H1 (cell line): ENCODE measurements at regions not wholly inside any gene's neighbourhood (a gene's known extent, or its start where the extent isn't known, plus 50 kb on each side); places are given as distances from the start of the nearest gene placed in this dataset.

ENCODE experiments used
- CTCF ChIA-PET: fragments of 300-600 bp; sonication (Branson Sonifier 250); formaldehyde crosslinking; loops from one replicate; lab custom pipeline; 2021; ENCODE audit not compliant: partially characterized antibody; lab: Charles Lee
- POLR2A ChIA-PET: fragments of 300-600 bp; sonication (Branson Sonifier 250); formaldehyde crosslinking; loops from one replicate; lab custom pipeline; 2021; ENCODE audit warnings: inconsistent platforms; ENCODE audit not compliant: partially characterized antibody; lab: Charles Lee
- DNase-seq, 2 experiments: peaks; one replicate each; pipeline versions ENCODE4 v3.0.0 to v3.0.0-alpha.2; 2010 to 2022; ENCODE audit warnings: low spot score in 2 of 2, low read depth in 1 of 2, mixed read lengths in 1 of 2
- FAIRE-seq: peaks from 2 replicates; lab custom pipeline; 2011; peaks lifted over from hg19 to GRCh38; lab: Jason Lieb, UNC
- H2AFZ ChIP-seq: 2 replicates; pipeline ENCODE4 v1.8.1; 2012; ENCODE audit warnings: low read length, inconsistent platforms
- H2AK5ac ChIP-seq: 2 replicates; pipeline ENCODE4 v1.6.1; 2013; ENCODE audit warnings: low read depth, low read length
- H2BK120ac ChIP-seq: replicated peaks from 2 replicates; pipeline ENCODE3; 2013; ENCODE audit warnings: low read depth, low read length, inconsistent platforms
- H2BK12ac ChIP-seq: 2 replicates; pipeline ENCODE4 v1.6.1; 2013; ENCODE audit warnings: low read depth, low read length
- H2BK15ac ChIP-seq: 2 replicates; pipeline ENCODE4 v1.6.1; 2013; ENCODE audit warnings: low read length
- H2BK20ac ChIP-seq: 2 replicates; pipeline ENCODE4 v1.6.1; 2013; ENCODE audit warnings: low read length
- H2BK5ac ChIP-seq: 2 replicates; pipeline ENCODE4 v1.6.1; 2013; ENCODE audit warnings: low read depth, low read length
- H3K14ac ChIP-seq: 2 replicates; pipeline ENCODE4 v1.6.1; 2013; ENCODE audit warnings: inconsistent platforms; ENCODE audit not compliant: insufficient read length
- H3K18ac ChIP-seq: 2 replicates; pipeline ENCODE4 v1.6.1; 2013; ENCODE audit warnings: low read length; ENCODE audit errors: extremely low read depth
- H3K23ac ChIP-seq: 2 replicates; pipeline ENCODE4 v1.6.1; 2013; ENCODE audit warnings: inconsistent platforms; ENCODE audit not compliant: insufficient read length
- H3K23me2 ChIP-seq: 2 replicates; pipeline ENCODE4 v1.6.1; 2013; ENCODE audit warnings: low read depth, low read length
- H3K27ac ChIP-seq: 2 replicates; pipeline ENCODE4 v1.6.1; 2011; ENCODE audit warnings: low read depth, low read length, inconsistent platforms
- H3K27me3 ChIP-seq, 4 experiments: replicated peaks in 1 of 4; 1 replicate in 1 of 4; 2 replicates in 3 of 4; pipeline versions ENCODE4 v1.6.1 to v1.8.1; 2011 to 2013; ENCODE audit warnings: low read length in 3 of 4, mild to moderate bottlenecking in 3 of 4, inconsistent platforms in 2 of 4, mixed read lengths in 2 of 4, moderate library complexity in 1 of 4; ENCODE audit not compliant: control insufficient read depth in 3 of 4, insufficient read depth in 3 of 4; ENCODE audit errors: extremely low read depth in 1 of 4
- H3K36me3 ChIP-seq, 4 experiments: 2 replicates each; pipeline versions ENCODE4 v1.6.1 to v1.8.1; 2011 to 2013; ENCODE audit warnings: mild to moderate bottlenecking in 4 of 4, low read length in 3 of 4, moderate library complexity in 2 of 4, control low read depth in 1 of 4, inconsistent platforms in 1 of 4; ENCODE audit not compliant: insufficient read depth in 4 of 4, control insufficient read depth in 2 of 4
- H3K4ac ChIP-seq: replicated peaks from 2 replicates; pipeline ENCODE3; 2013; ENCODE audit warnings: low read length, low read depth, mixed read lengths, inconsistent platforms; ENCODE audit not compliant: insufficient read length
- H3K4me1 ChIP-seq, 4 experiments: replicated peaks in 1 of 4; 1 replicate in 1 of 4; 2 replicates in 3 of 4; pipeline versions ENCODE4 v1.6.1 to v1.8.1; 2011 to 2013; ENCODE audit warnings: low read length in 3 of 4, inconsistent platforms in 2 of 4, mixed read lengths in 1 of 4; ENCODE audit not compliant: insufficient read depth in 4 of 4, control insufficient read depth in 3 of 4
- H3K4me2 ChIP-seq, 2 experiments: 2 replicates each; pipeline versions ENCODE4 v1.6.1 to v1.8.1; 2011 to 2013; ENCODE audit warnings: low read depth in 2 of 2, low read length in 2 of 2, control low read depth in 1 of 2, inconsistent platforms in 1 of 2, mild to moderate bottlenecking in 1 of 2; ENCODE audit not compliant: insufficient read depth in 1 of 2
- H3K4me3 ChIP-seq, 4 experiments: fragments of 200-600, 300-600 bp in 1 of 4; sonication (generic), shearing (Covaris generic), sonication (Bioruptor Twin) in 1 of 4; 2 replicates each; pipeline versions ENCODE4 v1.5.1 to v1.8.1; 2011 to 2016; ENCODE audit warnings: low read length in 4 of 4, low read depth in 3 of 4, control low read depth in 2 of 4, inconsistent platforms in 2 of 4, mild to moderate bottlenecking in 2 of 4, mixed read lengths in 1 of 4, moderate library complexity in 1 of 4; ENCODE audit not compliant: insufficient read depth in 2 of 4; ENCODE audit errors: extremely low read depth in 1 of 4
- H3K56ac ChIP-seq: replicated peaks from 2 replicates; pipeline ENCODE3; 2013; ENCODE audit warnings: low read depth, mild to moderate bottlenecking, mixed read lengths, low read length, inconsistent platforms; ENCODE audit not compliant: insufficient read length
- H3K79me1 ChIP-seq: 2 replicates; pipeline ENCODE4 v1.6.1; 2013; ENCODE audit warnings: low read depth, low read length, control low read depth
- H3K79me2 ChIP-seq, 2 experiments: 2 replicates each; pipeline versions ENCODE4 v1.6.1 to v1.8.1; 2012 to 2013; ENCODE audit warnings: low read length in 2 of 2, mild to moderate bottlenecking in 2 of 2, inconsistent platforms in 1 of 2; ENCODE audit not compliant: insufficient read depth in 2 of 2, control insufficient read depth in 1 of 2
- H3K9ac ChIP-seq, 4 experiments: replicated peaks in 1 of 4; 1 replicate in 1 of 4; 2 replicates in 3 of 4; pipeline versions ENCODE4 v1.6.1 to v1.8.1; 2011 to 2013; ENCODE audit warnings: low read depth in 3 of 4, low read length in 3 of 4, control low read depth in 2 of 4, mild to moderate bottlenecking in 2 of 4, moderate library complexity in 2 of 4, inconsistent platforms in 1 of 4; ENCODE audit errors: extremely low read depth in 1 of 4
- H3K9me3 ChIP-seq, 2 experiments: 2 replicates each; pipeline versions ENCODE4 v1.6.1 to v1.8.1; 2012 to 2013; ENCODE audit warnings: mild to moderate bottlenecking in 2 of 2, moderate library complexity in 2 of 2, control low read depth in 1 of 2, inconsistent platforms in 1 of 2, low read depth in 1 of 2, low read length in 1 of 2, mixed read lengths in 1 of 2; ENCODE audit not compliant: insufficient read depth in 2 of 2
- H4K20me1 ChIP-seq, 2 experiments: replicated peaks in 1 of 2; 2 replicates each; pipeline versions ENCODE3 to v1.8.1; 2011 to 2013; ENCODE audit warnings: inconsistent platforms in 2 of 2, low read length in 2 of 2, mild to moderate bottlenecking in 1 of 2; ENCODE audit not compliant: insufficient read depth in 2 of 2, control insufficient read depth in 1 of 2
- H4K5ac ChIP-seq: 2 replicates; pipeline ENCODE4 v1.6.1; 2013; ENCODE audit warnings: low read length, low read depth, mixed read lengths, inconsistent platforms; ENCODE audit not compliant: insufficient read length
- H4K8ac ChIP-seq: 2 replicates; pipeline ENCODE4 v1.8.0; 2013; ENCODE audit warnings: mild to moderate bottlenecking, moderate library complexity, low read length, inconsistent platforms; ENCODE audit not compliant: insufficient read depth; ENCODE audit errors: extremely low read depth
- H4K91ac ChIP-seq: replicated peaks from 2 replicates; pipeline ENCODE3; 2013; ENCODE audit warnings: low read length, mixed read lengths, inconsistent platforms; ENCODE audit not compliant: insufficient read length
- CTBP2 ChIP-seq: IDR thresholded peaks from 2 replicates; pipeline ENCODE4 v1.7.0; 2011; ENCODE audit warnings: borderline replicate concordance, mild to moderate bottlenecking, moderate library complexity, mixed read lengths, low read length; ENCODE audit not compliant: insufficient read depth, insufficient read length
- HDAC2 ChIP-seq, 2 experiments: fragments of 300-600 bp in 1 of 2; sonication (generic) in 1 of 2; IDR thresholded peaks; 2 replicates each; pipeline ENCODE4 v1.6.1; 2011 to 2012; ENCODE audit warnings: low read depth in 2 of 2, low read length in 2 of 2, mild to moderate bottlenecking in 2 of 2, moderate library complexity in 2 of 2, borderline replicate concordance in 1 of 2, inconsistent platforms in 1 of 2
- JUN ChIP-seq: IDR thresholded peaks from 2 replicates; pipeline ENCODE4 v1.6.1; 2011; ENCODE audit warnings: low read depth, mild to moderate bottlenecking, improper control_type of control experiment, low read length
- SP1 ChIP-seq: IDR thresholded peaks from 2 replicates; pipeline ENCODE4 v1.6.1; 2011; ENCODE audit warnings: low read depth, low read length
- SP2 ChIP-seq: IDR thresholded peaks from 2 replicates; pipeline ENCODE4 v1.6.1; 2012; ENCODE audit warnings: mild to moderate bottlenecking, low read length, inconsistent platforms
- SUZ12 ChIP-seq: fragments of 200-600 bp; sonication (generic); IDR thresholded peaks from 2 replicates; pipeline ENCODE4 v1.6.1; 2012; ENCODE audit warnings: mild to moderate bottlenecking, inconsistent platforms, low read length, moderate library complexity, mixed read lengths
- TAF7 ChIP-seq: optimal IDR thresholded peaks from 2 replicates; pipeline ENCODE3; 2011; ENCODE audit warnings: low read depth, mild to moderate bottlenecking, inconsistent platforms, low read length, moderate library complexity, borderline replicate concordance
- WGBS, 2 experiments: shearing (Covaris generic) in 1 of 2; methylation state at CpG; one replicate each; pipeline versions ENCODE4 v1.1.6 to v1.1.7; 2013 to 2015; ENCODE audit warnings: low lambda C conversion rate in 2 of 2, mixed read lengths in 2 of 2, inconsistent platforms in 1 of 2, low coverage in 1 of 2, missing lambda C conversion rate in 1 of 2; ENCODE audit not compliant: insufficient replicate concordance in 2 of 2, insufficient coverage in 1 of 2, insufficient read length in 1 of 2; ENCODE audit errors: extremely low coverage in 1 of 2, missing lambda C conversion rate in 1 of 2; 5-methylcytosine and 5-hydroxymethylcytosine counted together

DNA sequence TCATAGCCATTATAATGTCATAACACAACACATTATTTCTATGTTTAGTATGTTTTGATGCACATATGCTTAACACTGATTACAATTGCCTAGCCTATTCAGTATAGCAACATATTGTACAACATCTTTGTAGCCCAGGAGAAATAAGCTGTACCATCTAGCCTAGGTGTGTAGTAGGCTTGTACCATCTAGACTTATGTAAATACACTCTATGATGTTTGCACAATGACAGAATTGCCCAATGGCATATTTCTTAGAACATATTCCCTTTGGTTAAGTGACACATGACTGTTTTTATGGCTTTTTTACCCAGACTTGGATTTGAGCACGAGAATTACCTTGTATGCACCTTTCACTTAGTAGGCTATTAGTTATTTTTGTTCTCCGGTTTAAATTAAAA lies 64.5 kb upstream of the HIVEP1 start:
- H2BK20ac ChIP-seq = no peak overlapping the region
- ChIA-PET POLR2A (no interaction called here), CTCF (interaction anchor here (0.5 to 2.7 kb wide), 24 partner anchors 8 to 343 kb away, joined by 3 to 14 read pairs (median 4); partner anchors contain the start of gene EDN1)
- H2BK120ac ChIP-seq = no peak overlapping the region
- H3K23ac ChIP-seq = no peak overlapping the region
- H3K23me2 ChIP-seq = no peaks in the 10 kb centered on the region
- FAIRE-seq (no peak), DNase-seq (no peak)
- no peak overlapping the region for H2BK15ac ChIP-seq
- no peaks in the 10 kb centered on the region for H3K9me3 ChIP-seq
- no peaks in the 10 kb centered on the region for H3K79me1 ChIP-seq
- no peaks in the 10 kb centered on the region for H3K79me2 ChIP-seq
- H4K5ac ChIP-seq = no peak overlapping the region
- H3K36me3 ChIP-seq = no peaks in the 10 kb centered on the region
- no peak overlapping the region for H3K56ac ChIP-seq
- H2BK5ac ChIP-seq = no peak overlapping the region
- no peak overlapping the region for H3K9ac ChIP-seq
- H4K8ac ChIP-seq = no peak overlapping the region
- H3K4me1 ChIP-seq = no peaks in the 10 kb centered on the region
- no peak overlapping the region for H3K4me3 ChIP-seq
- H3K14ac ChIP-seq = no peak overlapping the region
- H3K18ac ChIP-seq = no peak overlapping the region
- H3K27me3 ChIP-seq = no peaks in the 10 kb centered on the region
- no peak overlapping the region for H2BK12ac ChIP-seq
- no peak overlapping the region for H4K91ac ChIP-seq
- 88% methylated on average over 2 of the region's 2 CpGs; no CpG with 5 or more reads in 1 of the 2 experiments for WGBS, 2 experiments
- no peak overlapping the region for H2AFZ ChIP-seq
- no peaks in the 10 kb centered on the region for H4K20me1 ChIP-seq
- H3K4ac ChIP-seq = no peak overlapping the region
- H2AK5ac ChIP-seq = no peak overlapping the region
- H3K4me2 ChIP-seq = no peak overlapping the region
- H3K27ac ChIP-seq = no peak overlapping the region
- TF ChIP-seq HDAC2 (IDR thresholded peaks at IDR 0.05; ENCODE audit: borderline replicate concordance in 1 of 2, low read depth in 2 of 2, low read length in 2 of 2) = no peak
- TF ChIP-seq SP2 = no peak
- no peak for TF ChIP-seq SP1
- no peak for TF ChIP-seq CTBP2
- no peak for TF ChIP-seq SUZ12
- no peak for TF ChIP-seq TAF7
- TF ChIP-seq JUN = no peak
